IMR-90 (cell line): ENCODE measurements at regions not wholly inside any gene's neighbourhood (a gene's known extent, or its start where the extent isn't known, plus 50 kb on each side); places are given as distances from the start of the nearest gene placed in this dataset.

ENCODE experiments used
- ATAC-seq: fragments of 200-7000 bp; cut with Tn5 transposase; 2 replicates; pipeline ENCODE4 v1.9.1; 2020; ENCODE audit warnings: low read depth, mild to moderate bottlenecking, moderate library complexity
- BruUV-seq: library from RNA; stranded (reverse); fragments of 400-500 nt; replicated peaks from 2 replicates; lab custom pipeline; 2021; lab: Mats Ljungman, UMichigan
- CTCF ChIA-PET: fragments of 300-600 bp; formaldehyde crosslinking; extraction: SDS; loops from one replicate; lab custom pipeline; 2021; ENCODE audit warnings: antibody characterized with exemption; lab: Yijun Ruan, JAX
- POLR2A ChIA-PET: fragments of 300-600 bp; sonication (Branson Sonifier 250); formaldehyde crosslinking; loops from one replicate; lab custom pipeline; 2022; ENCODE audit warnings: antibody characterized with exemption; ENCODE audit not compliant: unreplicated experiment; lab: Charles Lee
- DNase-seq: peaks from one replicate; pipeline ENCODE4 v3.0.0; 2013
- H2AFZ ChIP-seq: replicated peaks from 2 replicates; pipeline ENCODE3; 2013; ENCODE audit warnings: low read length, mild to moderate bottlenecking; ENCODE audit not compliant: poor library complexity
- H2AK5ac ChIP-seq: 2 replicates; pipeline ENCODE4 v1.6.1; 2013; ENCODE audit warnings: low read depth, low read length, inconsistent platforms
- H2AK9ac ChIP-seq: replicated peaks from 2 replicates; pipeline ENCODE3; 2013; ENCODE audit warnings: mild to moderate bottlenecking, low read depth, low read length, moderate library complexity; ENCODE audit not compliant: poor library complexity
- H2BK120ac ChIP-seq: 2 replicates; pipeline ENCODE4 v1.6.1; 2013; ENCODE audit warnings: low read depth, low read length, inconsistent platforms
- H2BK15ac ChIP-seq: 3 replicates; pipeline ENCODE4 v1.6.1; 2013; ENCODE audit warnings: low read depth, low read length, inconsistent platforms
- H2BK20ac ChIP-seq: 2 replicates; pipeline ENCODE4 v1.6.1; 2013; ENCODE audit warnings: low read depth, mild to moderate bottlenecking, inconsistent platforms, low read length, moderate library complexity
- H2BK5ac ChIP-seq: 2 replicates; pipeline ENCODE4 v1.6.1; 2013; ENCODE audit warnings: mild to moderate bottlenecking, low read depth, low read length, inconsistent platforms; ENCODE audit not compliant: poor library complexity, severe bottlenecking
- H3K14ac ChIP-seq: replicated peaks from 2 replicates; pipeline ENCODE4 v1.6.1; 2013; ENCODE audit warnings: low read depth, low read length, inconsistent platforms
- H3K18ac ChIP-seq: 2 replicates; pipeline ENCODE4 v1.6.1; 2013; ENCODE audit warnings: low read depth, low read length, control low read depth
- H3K23ac ChIP-seq: 2 replicates; pipeline ENCODE4 v1.6.1; 2013; ENCODE audit warnings: low read depth, low read length, inconsistent platforms
- H3K27ac ChIP-seq: 2 replicates; pipeline ENCODE4 v1.5.1; 2013; ENCODE audit warnings: mild to moderate bottlenecking, control low read depth, low read length; ENCODE audit not compliant: insufficient read depth
- H3K27me3 ChIP-seq: 2 replicates; pipeline ENCODE4 v1.6.1; 2013; ENCODE audit warnings: low read length; ENCODE audit not compliant: control insufficient read depth, insufficient read depth
- H3K36me3 ChIP-seq: 2 replicates; pipeline ENCODE4 v1.6.1; 2013; ENCODE audit warnings: low read length, mixed read lengths; ENCODE audit not compliant: control insufficient read depth, insufficient read depth
- H3K4ac ChIP-seq: 2 replicates; pipeline ENCODE4 v1.6.1; 2013; ENCODE audit warnings: low read depth, low read length, inconsistent platforms
- H3K4me1 ChIP-seq: 2 replicates; pipeline ENCODE4 v1.6.1; 2013; ENCODE audit warnings: low read length, mixed read lengths; ENCODE audit not compliant: control insufficient read depth, insufficient read depth
- H3K4me2 ChIP-seq: 2 replicates; pipeline ENCODE4 v1.6.1; 2013; ENCODE audit warnings: low read depth, mild to moderate bottlenecking, control low read depth, low read length, moderate library complexity
- H3K4me3 ChIP-seq: 2 replicates; pipeline ENCODE4 v1.5.1; 2013; ENCODE audit warnings: low read depth, mild to moderate bottlenecking, control low read depth, low read length, moderate library complexity; ENCODE audit not compliant: insufficient read depth
- H3K56ac ChIP-seq: 2 replicates; pipeline ENCODE4 v1.6.1; 2013; ENCODE audit warnings: low read length, inconsistent platforms; ENCODE audit not compliant: insufficient read depth; ENCODE audit errors: extremely low read depth
- H3K79me1 ChIP-seq, 2 experiments: 2 replicates each; pipeline ENCODE4 v1.6.1; 2013; ENCODE audit warnings: low read length in 2 of 2, inconsistent platforms in 1 of 2, low read depth in 1 of 2
- H3K9ac ChIP-seq: 2 replicates; pipeline ENCODE4 v1.6.1; 2013; ENCODE audit warnings: low read depth, low read length, control low read depth
- H3K9me1 ChIP-seq: 2 replicates; pipeline ENCODE4 v1.6.1; 2013; ENCODE audit warnings: low read length, inconsistent platforms; ENCODE audit not compliant: insufficient read depth
- H3K9me3 ChIP-seq: 2 replicates; pipeline ENCODE4 v1.6.1; 2013; ENCODE audit warnings: low read length; ENCODE audit not compliant: control insufficient read depth, insufficient read depth
- H4K20me1 ChIP-seq: 2 replicates; pipeline ENCODE4 v1.6.1; 2013; ENCODE audit warnings: low read length, inconsistent platforms; ENCODE audit not compliant: insufficient read depth
- H4K5ac ChIP-seq: 2 replicates; pipeline ENCODE4 v1.6.1; 2013; ENCODE audit warnings: mild to moderate bottlenecking, low read depth, low read length, control low read depth
- H4K8ac ChIP-seq, 2 experiments: 2 replicates each; pipeline ENCODE4 v1.6.1; 2013; ENCODE audit warnings: low read depth in 2 of 2, low read length in 2 of 2, control low read depth in 1 of 2, inconsistent platforms in 1 of 2
- H4K91ac ChIP-seq: 2 replicates; pipeline ENCODE4 v1.6.1; 2013; ENCODE audit warnings: low read depth, low read length, inconsistent platforms; ENCODE audit not compliant: insufficient read depth
- BHLHE40 ChIP-seq: fragments of 150-350 bp; IDR thresholded peaks from 2 replicates; pipeline ENCODE4 v1.6.1; 2016; ENCODE audit warnings: mild to moderate bottlenecking, low read depth, low read length
- CEBPB ChIP-seq: IDR thresholded peaks from 2 replicates; pipeline ENCODE4 v1.6.1; 2012; ENCODE audit warnings: low read depth, low read length, improper control_type of control experiment
- CHD1 ChIP-seq: IDR thresholded peaks from 2 replicates; pipeline ENCODE4 v1.6.1; 2012; ENCODE audit warnings: low read depth, low read length, improper control_type of control experiment
- FOS ChIP-seq: fragments of 150-350 bp; IDR thresholded peaks from 2 replicates; pipeline ENCODE4 v1.6.1; 2016; ENCODE audit warnings: low read depth, low read length
- MAFK ChIP-seq: IDR thresholded peaks from 2 replicates; pipeline ENCODE4 v1.6.1; 2012; ENCODE audit warnings: low read depth, low read length, improper control_type of control experiment
- MAZ ChIP-seq: IDR thresholded peaks from 2 replicates; pipeline ENCODE4 v1.6.1; 2012; ENCODE audit warnings: low read depth, mild to moderate bottlenecking, low read length, improper control_type of control experiment, moderate library complexity, borderline replicate concordance
- MXI1 ChIP-seq: IDR thresholded peaks from 2 replicates; pipeline ENCODE4 v1.6.1; 2012; ENCODE audit warnings: low read depth, mild to moderate bottlenecking, low read length, moderate library complexity, borderline replicate concordance
- NFE2L2 ChIP-seq: fragments of 150-350 bp; IDR thresholded peaks from 2 replicates; pipeline ENCODE4 v1.6.1; 2016; ENCODE audit warnings: low read depth, mild to moderate bottlenecking, low read length
- POLR2A ChIP-seq: IDR thresholded peaks from 2 replicates; pipeline ENCODE4 v1.6.1; 2012; ENCODE audit warnings: mild to moderate bottlenecking, low read depth, low read length
- RAD21 ChIP-seq: IDR thresholded peaks from 2 replicates; pipeline ENCODE4 v1.6.1; 2012; ENCODE audit warnings: low read length, improper control_type of control experiment
- RCOR1 ChIP-seq: IDR thresholded peaks from 2 replicates; pipeline ENCODE4 v1.6.1; 2012; ENCODE audit warnings: mild to moderate bottlenecking, low read length, improper control_type of control experiment; ENCODE audit not compliant: insufficient replicate concordance
- RFX5 ChIP-seq: IDR thresholded peaks from 2 replicates; pipeline ENCODE4 v1.8.0; 2012; ENCODE audit warnings: low read depth, mild to moderate bottlenecking, low read length, moderate library complexity
- SMC3 ChIP-seq: fragments of 150-350 bp; IDR thresholded peaks from 2 replicates; pipeline ENCODE4 v1.6.1; 2016; ENCODE audit warnings: low read depth, mild to moderate bottlenecking, antibody characterized with exemption, low read length, moderate library complexity
- WGBS, 2 experiments: methylation state at CpG; one replicate each; pipeline versions ENCODE4 v1.1.5 to v1.1.7; 2013; ENCODE audit warnings: missing lambda C conversion rate in 2 of 2; ENCODE audit not compliant: insufficient read length in 1 of 2; ENCODE audit errors: extremely low coverage in 2 of 2; 5-methylcytosine and 5-hydroxymethylcytosine counted together
- dilution Hi-C: fragments of 300-500 bp; cut with HindIII; formaldehyde crosslinking; loops from one replicate; pipeline ENCODE4 v1.14.3; 2018; ENCODE audit warnings: low sequenced_read_pairs; ENCODE audit not compliant: unreplicated experiment
- in situ Hi-C: fragments of 300-500 bp; cut with MboI; formaldehyde crosslinking; loops from 3 replicates; pipeline ENCODE4 v1.14.3; 2019; ENCODE audit warnings: low sequenced_read_pairs, inconsistent platforms, mixed read lengths
- intact Hi-C: fragments of 100-400 bp; cut with micrococcal nuclease; formaldehyde crosslinking; loops from 2 replicates; pipeline ENCODE4 v1.10.0; 2022
- TF ChIP-seq, protein P1 (sequence below): fragments of 150-350 bp; IDR thresholded peaks from 2 replicates; pipeline ENCODE4 v1.6.1; 2017; ENCODE audit warnings: mild to moderate bottlenecking, antibody characterized with exemption, low read length, low read depth
- TF ChIP-seq, protein P2 (sequence below): fragments of 150-350 bp; IDR thresholded peaks from 2 replicates; pipeline ENCODE4 v1.6.1; 2016; ENCODE audit warnings: low read depth, mild to moderate bottlenecking, low read length, moderate library complexity, borderline replicate concordance
- TF ChIP-seq, protein P3 (sequence below): conservative IDR thresholded peaks from 2 replicates; pipeline ENCODE4 v1.5.1; 2012; ENCODE audit warnings: mild to moderate bottlenecking, low read depth, low read length, improper control_type of control experiment

DNA sequence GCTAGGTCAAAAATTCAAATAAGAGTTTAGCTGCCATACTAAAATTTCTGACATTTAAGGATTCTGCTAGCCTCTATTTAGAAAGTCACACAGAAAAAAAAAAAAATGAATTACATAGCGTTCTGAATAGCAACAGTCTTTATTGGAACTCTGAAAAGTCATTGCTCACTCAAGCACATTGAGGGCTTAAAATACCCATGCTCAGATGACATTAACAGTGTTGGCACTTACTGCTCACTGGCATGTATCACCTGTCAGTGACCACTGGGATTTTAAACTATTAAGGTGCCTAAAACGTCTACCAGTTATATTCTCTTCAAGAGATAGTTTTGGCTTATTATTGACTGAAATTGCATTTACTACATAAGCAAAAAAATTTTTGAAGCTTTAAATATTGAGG, 468.0 kb upstream of the SPHKAP start:
- Histone ChIP-seq H2BK20ac (no peak overlapping the region), H3K79me1 (no peaks in the 10 kb centered on the region), H2BK120ac (no peak overlapping the region), H4K5ac (no peak overlapping the region), H3K18ac (no peak overlapping the region), H4K91ac (no peak overlapping the region), H3K56ac (no peak overlapping the region), H4K8ac (no peak overlapping the region), H3K4ac (no peak overlapping the region), H3K9me3 (no peaks in the 10 kb centered on the region), H3K14ac (no peak overlapping the region), H2AK5ac (no peak overlapping the region), H2AK9ac (no peak overlapping the region), H3K27me3 (no peaks in the 10 kb centered on the region), H2BK5ac (no peak overlapping the region), H3K4me1 (no peaks in the 10 kb centered on the region), H3K4me3 (no peak overlapping the region), H3K23ac (no peak overlapping the region), H3K9ac (no peak overlapping the region), H2AFZ (no peak overlapping the region), H2BK15ac (no peak overlapping the region), H3K27ac (no peak overlapping the region), H3K36me3 (no peaks in the 10 kb centered on the region), H3K4me2 (no peak overlapping the region), H4K20me1 (no peaks in the 10 kb centered on the region), H3K9me1 (no peaks in the 10 kb centered on the region)
- no peak for DNase-seq
- CTCF ChIA-PET, result no interaction called here
- TF ChIP-seq POLR2A (no peak), BHLHE40 (no peak), NFE2L2 (no peak), SMC3 (no peak), MAFK (no peak), RFX5 (no peak), CHD1 (no peak), FOS (no peak), RCOR1 (no peak), MXI1 (no peak), CEBPB (no peak), RAD21 (no peak), MAZ (no peak)
- TF ChIP-seq, protein P1, sequence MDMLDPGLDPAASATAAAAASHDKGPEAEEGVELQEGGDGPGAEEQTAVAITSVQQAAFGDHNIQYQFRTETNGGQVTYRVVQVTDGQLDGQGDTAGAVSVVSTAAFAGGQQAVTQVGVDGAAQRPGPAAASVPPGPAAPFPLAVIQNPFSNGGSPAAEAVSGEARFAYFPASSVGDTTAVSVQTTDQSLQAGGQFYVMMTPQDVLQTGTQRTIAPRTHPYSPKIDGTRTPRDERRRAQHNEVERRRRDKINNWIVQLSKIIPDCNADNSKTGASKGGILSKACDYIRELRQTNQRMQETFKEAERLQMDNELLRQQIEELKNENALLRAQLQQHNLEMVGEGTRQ, result no peak
- TF ChIP-seq, protein P2, sequence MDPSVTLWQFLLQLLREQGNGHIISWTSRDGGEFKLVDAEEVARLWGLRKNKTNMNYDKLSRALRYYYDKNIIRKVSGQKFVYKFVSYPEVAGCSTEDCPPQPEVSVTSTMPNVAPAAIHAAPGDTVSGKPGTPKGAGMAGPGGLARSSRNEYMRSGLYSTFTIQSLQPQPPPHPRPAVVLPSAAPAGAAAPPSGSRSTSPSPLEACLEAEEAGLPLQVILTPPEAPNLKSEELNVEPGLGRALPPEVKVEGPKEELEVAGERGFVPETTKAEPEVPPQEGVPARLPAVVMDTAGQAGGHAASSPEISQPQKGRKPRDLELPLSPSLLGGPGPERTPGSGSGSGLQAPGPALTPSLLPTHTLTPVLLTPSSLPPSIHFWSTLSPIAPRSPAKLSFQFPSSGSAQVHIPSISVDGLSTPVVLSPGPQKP, result no peak
- TF ChIP-seq, protein P3, sequence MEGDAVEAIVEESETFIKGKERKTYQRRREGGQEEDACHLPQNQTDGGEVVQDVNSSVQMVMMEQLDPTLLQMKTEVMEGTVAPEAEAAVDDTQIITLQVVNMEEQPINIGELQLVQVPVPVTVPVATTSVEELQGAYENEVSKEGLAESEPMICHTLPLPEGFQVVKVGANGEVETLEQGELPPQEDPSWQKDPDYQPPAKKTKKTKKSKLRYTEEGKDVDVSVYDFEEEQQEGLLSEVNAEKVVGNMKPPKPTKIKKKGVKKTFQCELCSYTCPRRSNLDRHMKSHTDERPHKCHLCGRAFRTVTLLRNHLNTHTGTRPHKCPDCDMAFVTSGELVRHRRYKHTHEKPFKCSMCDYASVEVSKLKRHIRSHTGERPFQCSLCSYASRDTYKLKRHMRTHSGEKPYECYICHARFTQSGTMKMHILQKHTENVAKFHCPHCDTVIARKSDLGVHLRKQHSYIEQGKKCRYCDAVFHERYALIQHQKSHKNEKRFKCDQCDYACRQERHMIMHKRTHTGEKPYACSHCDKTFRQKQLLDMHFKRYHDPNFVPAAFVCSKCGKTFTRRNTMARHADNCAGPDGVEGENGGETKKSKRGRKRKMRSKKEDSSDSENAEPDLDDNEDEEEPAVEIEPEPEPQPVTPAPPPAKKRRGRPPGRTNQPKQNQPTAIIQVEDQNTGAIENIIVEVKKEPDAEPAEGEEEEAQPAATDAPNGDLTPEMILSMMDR, result no peak
- BruUV-seq, result no TSS peak
- WGBS, 2 experiments, result no CpG with 5 or more reads among the region's 2 CpGs
- intact Hi-C loops (no loop called here), in situ Hi-C loops (no loop called here), dilution Hi-C loops (no loop called here)
- ATAC-seq, result no peak
- POLR2A ChIA-PET, result no interaction called here
